Psoas muscle (tissue), 7 donors: ENCODE measurements at regions not wholly inside any gene's neighbourhood (a gene's known extent, or its start where the extent isn't known, plus 50 kb on each side); places are given as distances from the start of the nearest gene placed in this dataset.

Experiments
- ATAC-seq, 4 donors: fragments of 200-7000 bp; cut with Tn5 transposase; one replicate each; pipeline ENCODE4 v1.9.1; 2020; ENCODE audit warnings: moderate library complexity in 3 of 4, mild to moderate bottlenecking in 2 of 4
- DNase-seq, 2 donors: peaks; one replicate each; pipeline ENCODE4 v3.0.0-alpha.2; 2020
- H3K27ac ChIP-seq: fragments of 200-600 bp; one replicate; pipeline ENCODE4 v1.8.0; 2022
- H3K27me3 ChIP-seq, 3 donors: fragments of 200-600 bp in 1 of 3; one replicate each; pipeline versions ENCODE4 v1.6.1 to v1.8.0; 2013 to 2022; ENCODE audit warnings: low read length in 2 of 3, mild to moderate bottlenecking in 2 of 3, moderate library complexity in 1 of 3; ENCODE audit not compliant: insufficient read depth in 3 of 3
- H3K36me3 ChIP-seq, 2 donors: fragments of 200-600 bp in 1 of 2; one replicate each; pipeline versions ENCODE4 v1.6.1 to v1.8.0; 2013 to 2022; ENCODE audit warnings: low read depth in 1 of 2, mild to moderate bottlenecking in 1 of 2, moderate library complexity in 1 of 2; ENCODE audit not compliant: insufficient read depth in 1 of 2
- H3K4me1 ChIP-seq: fragments of 200-600 bp; one replicate; pipeline ENCODE4 v1.8.0; 2022
- H3K4me3 ChIP-seq: fragments of 200-600 bp; one replicate; pipeline ENCODE4 v1.8.0; 2022; ENCODE audit warnings: mild to moderate bottlenecking
- H3K9me3 ChIP-seq: fragments of 200-600 bp; one replicate; pipeline ENCODE4 v1.8.0; 2022
- CTCF ChIP-seq: fragments of 200-600 bp; IDR thresholded peaks from one replicate; pipeline ENCODE4 v1.8.0; 2022; ENCODE audit warnings: antibody characterized with exemption
- WGBS, 3 donors: extraction: QIAGEN DNeasy Blood & Tissue Kit; methylation state at CpG; one replicate each; pipeline versions ENCODE4 v1.1.6 to v1.1.7; 2013; 5-methylcytosine and 5-hydroxymethylcytosine counted together
- intact Hi-C, 2 donors: fragments of 100-400 bp; cut with DNase I; formaldehyde crosslinking; loops; one replicate each; pipeline versions ENCODE4 v1.11.0 to v1.14.2; 2022
- donor health status: healthy with polysubstance abuse.
- donor health status: DM: no; HTN: no; CAD: no; lungs with moderate emphysema.
- donor health status: Bipolar disorder and iron deficiency.
- donor health status: healthy.
- donor health status: DM: yes; HTN: yes; CAD: no.
- donor health status: DM: no; HTN: no; CAD: no.
- donor health status: DM: yes; HTN: yes; CAD: no.

DNA sequence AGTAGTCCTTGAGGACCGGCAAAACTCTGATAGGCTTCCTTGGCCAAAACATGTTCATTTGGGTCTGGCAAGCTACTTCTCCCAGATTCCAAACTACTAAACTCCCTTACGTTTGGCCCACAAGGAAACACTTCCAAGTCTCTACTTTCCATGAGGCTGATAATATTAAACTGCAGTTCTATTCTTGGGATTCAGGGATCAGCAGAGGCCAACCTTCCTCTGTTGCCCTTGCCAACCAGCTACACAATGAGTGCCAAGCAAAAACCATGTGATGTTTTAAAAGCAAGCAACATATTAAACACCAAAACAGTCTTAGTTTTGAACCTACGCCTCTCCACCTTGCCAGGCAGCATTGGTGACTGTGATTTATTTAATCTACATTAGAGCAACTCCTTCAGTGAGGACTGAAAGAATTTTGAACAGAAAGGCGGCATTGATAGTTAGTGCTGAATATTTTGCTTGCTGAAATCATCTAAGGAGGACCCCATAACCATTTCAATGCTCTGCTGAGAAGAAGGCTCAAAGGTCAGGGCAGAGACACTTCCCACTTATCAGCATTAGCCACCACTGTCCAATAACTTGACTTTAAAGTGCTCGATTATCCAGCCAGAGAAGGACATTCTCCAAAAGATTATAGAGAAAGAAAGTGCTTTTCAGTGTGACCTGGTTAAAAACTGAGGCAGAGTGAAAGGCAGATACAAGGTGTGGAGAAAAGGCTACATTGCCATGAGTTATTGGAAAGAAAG lies 287.1 kb downstream of the TBC1D4 start:
- H3K4me1 ChIP-seq: peaks cover 30% of the 10 kb centered on the region
- intact Hi-C loops: no loop called here
- H3K36me3 ChIP-seq: no peaks in the 10 kb centered on the region
- H3K27ac ChIP-seq: no peak overlapping the region
- ATAC-seq: peak in 1 of 4 donors; percentile 57
- no peak for DNase-seq
- no peak for TF ChIP-seq CTCF
- 40 to 59% (median 48%) methylated on average over 5 of the region's 5 CpGs for WGBS, 3 donors
- H3K4me3 ChIP-seq: no peak overlapping the region
- H3K27me3 ChIP-seq: no peaks in the 10 kb centered on the region
- no peaks in the 10 kb centered on the region for H3K9me3 ChIP-seq

DNA sequence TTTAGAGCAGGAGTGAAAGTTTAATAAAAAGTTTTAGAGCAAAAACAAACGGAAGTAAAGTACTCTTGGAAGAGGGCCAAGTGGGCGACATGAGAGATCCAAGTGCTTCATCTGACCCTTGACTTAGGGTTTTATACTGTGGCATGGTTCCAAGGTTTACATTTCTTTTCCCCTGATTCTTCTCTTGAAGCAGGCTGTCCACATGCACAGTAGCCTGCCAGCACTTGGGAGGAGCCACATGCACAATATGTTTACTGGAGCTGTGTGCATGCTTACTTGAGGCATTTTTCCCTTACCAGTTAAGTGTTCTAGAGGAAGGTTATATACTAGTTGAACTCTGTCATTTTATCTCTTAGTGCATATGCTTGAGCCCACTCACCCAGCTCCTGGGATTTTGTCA lies 295.6 kb downstream of the TBC1D4 start:
- no peak for TF ChIP-seq CTCF
- 6 to 13% (median 7%) methylated on average over 2 of the region's 2 CpGs for WGBS, 3 donors
- no peak for DNase-seq
- Histone ChIP-seq H3K9me3 (peaks cover 9% of the 10 kb centered on the region), H3K36me3 (no peaks in the 10 kb centered on the region), H3K4me1 (no peaks in the 10 kb centered on the region), H3K27me3 (no peaks in the 10 kb centered on the region), H3K27ac (no peak overlapping the region), H3K4me3 (no peak overlapping the region)
- ATAC-seq: no peak
- intact Hi-C loops: no loop called here

GRCh38 chr13:75181906-75182305 lies 300.1 kb downstream of the TBC1D4 start:
- TF ChIP-seq CTCF: no peak
- DNase-seq (no peak), ATAC-seq (no peak)
- 53 to 59% (median 54%) methylated on average over 2 of the region's 2 CpGs for WGBS, 3 donors
- H3K9me3 ChIP-seq: peaks cover 9% of the 10 kb centered on the region
- no peak overlapping the region for H3K27ac ChIP-seq
- no peaks in the 10 kb centered on the region for H3K4me1 ChIP-seq
- H3K27me3 ChIP-seq: no peaks in the 10 kb centered on the region
- intact Hi-C loops: no loop called here
- no peak overlapping the region for H3K4me3 ChIP-seq
- no peaks in the 10 kb centered on the region for H3K36me3 ChIP-seq

GRCh38 chr13:75180805-75181455 lies 301.0 kb downstream of the TBC1D4 start:
- no peaks in the 10 kb centered on the region for H3K36me3 ChIP-seq
- no peak for TF ChIP-seq CTCF

More at GRCh38 chr13:75180805-75181455, 301.0 kb downstream of the TBC1D4 start:
- Histone ChIP-seq H3K4me1 (no peaks in the 10 kb centered on the region), H3K27me3 (no peaks in the 10 kb centered on the region), H3K4me3 (no peak overlapping the region), H3K27ac (no peak overlapping the region), H3K9me3 (peaks cover 9% of the 10 kb centered on the region)
- intact Hi-C loops: no loop called here
- WGBS, 3 donors: 63 to 79% (median 72%) methylated on average over 1 of the region's 1 CpG
- no peak for DNase-seq
- no peak for ATAC-seq
